IMR-90 (cell line): ENCODE measurements at regions not wholly inside any gene's neighbourhood (a gene's known extent, or its start where the extent isn't known, plus 50 kb on each side); places are given as distances from the start of the nearest gene placed in this dataset.

ENCODE experiments used
- ATAC-seq: fragments of 200-7000 bp; cut with Tn5 transposase; 2 replicates; pipeline ENCODE4 v1.9.1; 2020; ENCODE audit warnings: low read depth, mild to moderate bottlenecking, moderate library complexity
- BruUV-seq: library from RNA; stranded (reverse); fragments of 400-500 nt; replicated peaks from 2 replicates; lab custom pipeline; 2021; lab: Mats Ljungman, UMichigan
- CTCF ChIA-PET: fragments of 300-600 bp; formaldehyde crosslinking; extraction: SDS; loops from one replicate; lab custom pipeline; 2021; ENCODE audit warnings: antibody characterized with exemption; lab: Yijun Ruan, JAX
- POLR2A ChIA-PET: fragments of 300-600 bp; sonication (Branson Sonifier 250); formaldehyde crosslinking; loops from one replicate; lab custom pipeline; 2022; ENCODE audit warnings: antibody characterized with exemption; ENCODE audit not compliant: unreplicated experiment; lab: Charles Lee
- DNase-seq: peaks from one replicate; pipeline ENCODE4 v3.0.0; 2013
- H2AFZ ChIP-seq: replicated peaks from 2 replicates; pipeline ENCODE3; 2013; ENCODE audit warnings: low read length, mild to moderate bottlenecking; ENCODE audit not compliant: poor library complexity
- H2AK5ac ChIP-seq: 2 replicates; pipeline ENCODE4 v1.6.1; 2013; ENCODE audit warnings: low read depth, low read length, inconsistent platforms
- H2AK9ac ChIP-seq: replicated peaks from 2 replicates; pipeline ENCODE3; 2013; ENCODE audit warnings: mild to moderate bottlenecking, low read depth, low read length, moderate library complexity; ENCODE audit not compliant: poor library complexity
- H2BK120ac ChIP-seq: 2 replicates; pipeline ENCODE4 v1.6.1; 2013; ENCODE audit warnings: low read depth, low read length, inconsistent platforms
- H2BK15ac ChIP-seq: 3 replicates; pipeline ENCODE4 v1.6.1; 2013; ENCODE audit warnings: low read depth, low read length, inconsistent platforms
- H2BK20ac ChIP-seq: 2 replicates; pipeline ENCODE4 v1.6.1; 2013; ENCODE audit warnings: low read depth, mild to moderate bottlenecking, inconsistent platforms, low read length, moderate library complexity
- H2BK5ac ChIP-seq: 2 replicates; pipeline ENCODE4 v1.6.1; 2013; ENCODE audit warnings: mild to moderate bottlenecking, low read depth, low read length, inconsistent platforms; ENCODE audit not compliant: poor library complexity, severe bottlenecking
- H3K14ac ChIP-seq: replicated peaks from 2 replicates; pipeline ENCODE4 v1.6.1; 2013; ENCODE audit warnings: low read depth, low read length, inconsistent platforms
- H3K18ac ChIP-seq: 2 replicates; pipeline ENCODE4 v1.6.1; 2013; ENCODE audit warnings: low read depth, low read length, control low read depth
- H3K23ac ChIP-seq: 2 replicates; pipeline ENCODE4 v1.6.1; 2013; ENCODE audit warnings: low read depth, low read length, inconsistent platforms
- H3K27ac ChIP-seq: 2 replicates; pipeline ENCODE4 v1.5.1; 2013; ENCODE audit warnings: mild to moderate bottlenecking, control low read depth, low read length; ENCODE audit not compliant: insufficient read depth
- H3K27me3 ChIP-seq: 2 replicates; pipeline ENCODE4 v1.6.1; 2013; ENCODE audit warnings: low read length; ENCODE audit not compliant: control insufficient read depth, insufficient read depth
- H3K36me3 ChIP-seq: 2 replicates; pipeline ENCODE4 v1.6.1; 2013; ENCODE audit warnings: low read length, mixed read lengths; ENCODE audit not compliant: control insufficient read depth, insufficient read depth
- H3K4ac ChIP-seq: 2 replicates; pipeline ENCODE4 v1.6.1; 2013; ENCODE audit warnings: low read depth, low read length, inconsistent platforms
- H3K4me1 ChIP-seq: 2 replicates; pipeline ENCODE4 v1.6.1; 2013; ENCODE audit warnings: low read length, mixed read lengths; ENCODE audit not compliant: control insufficient read depth, insufficient read depth
- H3K4me2 ChIP-seq: 2 replicates; pipeline ENCODE4 v1.6.1; 2013; ENCODE audit warnings: low read depth, mild to moderate bottlenecking, control low read depth, low read length, moderate library complexity
- H3K4me3 ChIP-seq: 2 replicates; pipeline ENCODE4 v1.5.1; 2013; ENCODE audit warnings: low read depth, mild to moderate bottlenecking, control low read depth, low read length, moderate library complexity; ENCODE audit not compliant: insufficient read depth
- H3K56ac ChIP-seq: 2 replicates; pipeline ENCODE4 v1.6.1; 2013; ENCODE audit warnings: low read length, inconsistent platforms; ENCODE audit not compliant: insufficient read depth; ENCODE audit errors: extremely low read depth
- H3K79me1 ChIP-seq, 2 experiments: 2 replicates each; pipeline ENCODE4 v1.6.1; 2013; ENCODE audit warnings: low read length in 2 of 2, inconsistent platforms in 1 of 2, low read depth in 1 of 2
- H3K9ac ChIP-seq: 2 replicates; pipeline ENCODE4 v1.6.1; 2013; ENCODE audit warnings: low read depth, low read length, control low read depth
- H3K9me1 ChIP-seq: 2 replicates; pipeline ENCODE4 v1.6.1; 2013; ENCODE audit warnings: low read length, inconsistent platforms; ENCODE audit not compliant: insufficient read depth
- H3K9me3 ChIP-seq: 2 replicates; pipeline ENCODE4 v1.6.1; 2013; ENCODE audit warnings: low read length; ENCODE audit not compliant: control insufficient read depth, insufficient read depth
- H4K20me1 ChIP-seq: 2 replicates; pipeline ENCODE4 v1.6.1; 2013; ENCODE audit warnings: low read length, inconsistent platforms; ENCODE audit not compliant: insufficient read depth
- H4K5ac ChIP-seq: 2 replicates; pipeline ENCODE4 v1.6.1; 2013; ENCODE audit warnings: mild to moderate bottlenecking, low read depth, low read length, control low read depth
- H4K8ac ChIP-seq, 2 experiments: 2 replicates each; pipeline ENCODE4 v1.6.1; 2013; ENCODE audit warnings: low read depth in 2 of 2, low read length in 2 of 2, control low read depth in 1 of 2, inconsistent platforms in 1 of 2
- H4K91ac ChIP-seq: 2 replicates; pipeline ENCODE4 v1.6.1; 2013; ENCODE audit warnings: low read depth, low read length, inconsistent platforms; ENCODE audit not compliant: insufficient read depth
- CHD1 ChIP-seq: IDR thresholded peaks from 2 replicates; pipeline ENCODE4 v1.6.1; 2012; ENCODE audit warnings: low read depth, low read length, improper control_type of control experiment
- NFE2L2 ChIP-seq: fragments of 150-350 bp; IDR thresholded peaks from 2 replicates; pipeline ENCODE4 v1.6.1; 2016; ENCODE audit warnings: low read depth, mild to moderate bottlenecking, low read length
- WGBS, 2 experiments: methylation state at CpG; one replicate each; pipeline versions ENCODE4 v1.1.5 to v1.1.7; 2013; ENCODE audit warnings: missing lambda C conversion rate in 2 of 2; ENCODE audit not compliant: insufficient read length in 1 of 2; ENCODE audit errors: extremely low coverage in 2 of 2; 5-methylcytosine and 5-hydroxymethylcytosine counted together
- dilution Hi-C: fragments of 300-500 bp; cut with HindIII; formaldehyde crosslinking; loops from one replicate; pipeline ENCODE4 v1.14.3; 2018; ENCODE audit warnings: low sequenced_read_pairs; ENCODE audit not compliant: unreplicated experiment
- in situ Hi-C: fragments of 300-500 bp; cut with MboI; formaldehyde crosslinking; loops from 3 replicates; pipeline ENCODE4 v1.14.3; 2019; ENCODE audit warnings: low sequenced_read_pairs, inconsistent platforms, mixed read lengths
- intact Hi-C: fragments of 100-400 bp; cut with micrococcal nuclease; formaldehyde crosslinking; loops from 2 replicates; pipeline ENCODE4 v1.10.0; 2022
- TF ChIP-seq, protein P1 (sequence below): fragments of 150-350 bp; IDR thresholded peaks from 2 replicates; pipeline ENCODE4 v1.6.1; 2017; ENCODE audit warnings: mild to moderate bottlenecking, antibody characterized with exemption, low read length, low read depth

DNA sequence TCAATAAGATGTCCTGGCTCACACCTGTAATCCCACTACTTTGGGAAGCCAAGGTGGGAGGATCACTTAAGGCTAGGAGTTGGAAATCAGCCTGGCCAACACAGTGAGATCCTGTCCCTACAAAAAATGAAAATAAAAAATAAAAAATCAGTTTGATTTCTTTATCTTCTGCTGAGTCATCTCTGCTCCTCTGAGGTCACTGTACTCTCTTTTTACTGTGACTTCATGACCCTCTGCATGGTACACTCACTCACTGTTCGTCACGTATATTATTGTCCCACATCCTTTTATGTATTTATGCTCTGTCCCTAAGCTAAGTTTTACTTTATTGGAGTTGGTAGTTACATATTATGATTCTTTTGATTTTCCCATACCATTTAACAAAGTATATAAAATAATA is 333.3 kb downstream of the PCDH7 start:
- WGBS, 2 experiments: no CpG with 5 or more reads among the region's 2 CpGs
- CTCF ChIA-PET: no interaction called here

More for the DNA sequence above, 333.3 kb downstream of the PCDH7 start:
- intact Hi-C loops (no loop called here), in situ Hi-C loops (no loop called here), dilution Hi-C loops (no loop called here)
- no peaks in the 10 kb centered on the region for H3K9me1 ChIP-seq
- POLR2A ChIA-PET: no interaction called here
- TF ChIP-seq, protein P1, sequence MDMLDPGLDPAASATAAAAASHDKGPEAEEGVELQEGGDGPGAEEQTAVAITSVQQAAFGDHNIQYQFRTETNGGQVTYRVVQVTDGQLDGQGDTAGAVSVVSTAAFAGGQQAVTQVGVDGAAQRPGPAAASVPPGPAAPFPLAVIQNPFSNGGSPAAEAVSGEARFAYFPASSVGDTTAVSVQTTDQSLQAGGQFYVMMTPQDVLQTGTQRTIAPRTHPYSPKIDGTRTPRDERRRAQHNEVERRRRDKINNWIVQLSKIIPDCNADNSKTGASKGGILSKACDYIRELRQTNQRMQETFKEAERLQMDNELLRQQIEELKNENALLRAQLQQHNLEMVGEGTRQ: no peak
- TF ChIP-seq NFE2L2 (peak; percentile 67), CHD1 (no peak)
- H3K4me1 ChIP-seq: peaks cover 2% of the 10 kb centered on the region; the same call in 1 of the 2 replicates
- H2BK20ac ChIP-seq: no peak overlapping the region
- no peak overlapping the region for H4K8ac ChIP-seq
- no peaks in the 10 kb centered on the region for H3K79me1 ChIP-seq
- H4K20me1 ChIP-seq: no peaks in the 10 kb centered on the region
- H3K4me3 ChIP-seq: no peak overlapping the region
- no peak overlapping the region for H3K56ac ChIP-seq
- no peak overlapping the region for H3K4me2 ChIP-seq
- no peak overlapping the region for H2AK5ac ChIP-seq
- ATAC-seq: no peak
- no peak overlapping the region for H2AFZ ChIP-seq
- H4K91ac ChIP-seq: no peak overlapping the region
- no peak overlapping the region for H2BK15ac ChIP-seq
- no peak overlapping the region for H4K5ac ChIP-seq
- H2BK120ac ChIP-seq: no peak overlapping the region
- no peak overlapping the region for H2BK5ac ChIP-seq
- no peaks in the 10 kb centered on the region for H3K27me3 ChIP-seq
- no peak overlapping the region for H3K18ac ChIP-seq
- H3K14ac ChIP-seq: no peak overlapping the region
- H3K27ac ChIP-seq: no peak overlapping the region
- H3K4ac ChIP-seq: no peak overlapping the region
- no peaks in the 10 kb centered on the region for H3K36me3 ChIP-seq
- BruUV-seq: no TSS peak
- no peak overlapping the region for H3K23ac ChIP-seq
- no peak for DNase-seq
- no peaks in the 10 kb centered on the region for H3K9me3 ChIP-seq
- H2AK9ac ChIP-seq: no peak overlapping the region
- H3K9ac ChIP-seq: no peak overlapping the region
